ENCODE measurements at regions not wholly inside any gene's neighbourhood (a gene's known extent, or its start where the extent isn't known, plus 50 kb on each side); places are given as distances from the start of the nearest gene placed in this dataset.

GRCh38 chr4:156144961-156145360, 191.3 kb upstream of the CTSO start:
- WGBS (ENCODE audit: insufficient coverage) = no CpG with 5 or more reads among the region's 3 CpGs
- Histone ChIP-seq H3K9me3 (ENCODE audit: control extremely low read depth in 1 of 5, control insufficient read depth in 4 of 5, insufficient read depth in 2 of 5, low read depth in 1 of 5, low read length in 4 of 5) (no peaks in the 10 kb centered on the region), H3K36me3 (ENCODE audit: control insufficient read depth in 4 of 4, insufficient read depth in 4 of 4, low read length in 3 of 4) (no peaks in the 10 kb centered on the region), H3K27ac (ENCODE audit: insufficient read depth in 1 of 2, low read depth in 1 of 2, low read length in 2 of 2, poor library complexity in 1 of 2, severe bottlenecking in 2 of 2) (no peak overlapping the region), H3K4me3 (ENCODE audit: control insufficient read depth in 1 of 7, extremely low read depth in 1 of 7, insufficient read depth in 4 of 7, low read depth in 2 of 7, low read length in 6 of 7) (no peak overlapping the region), H3K4me1 (ENCODE audit: control extremely low read depth in 1 of 4, control insufficient read depth in 4 of 4, insufficient read depth in 4 of 4, low read length in 3 of 4) (no peaks in the 10 kb centered on the region), H3K27me3 (replicated peaks in 2 of 5; ENCODE audit: control insufficient read depth in 4 of 5, insufficient read depth in 5 of 5, low read length in 4 of 5) (no peaks in the 10 kb centered on the region)
- DNase-seq = no peak
- POLR2A ChIA-PET = no interaction called here
- CTCF ChIA-PET = no interaction called here

- WGBS (ENCODE audit: insufficient coverage) = 100% methylated on average over 5 of the region's 9 CpGs
- ChIA-PET CTCF (no interaction called here), POLR2A (no interaction called here)
- no peak for DNase-seq
- Histone ChIP-seq H3K27ac (ENCODE audit: insufficient read depth in 1 of 2, low read depth in 1 of 2, low read length in 2 of 2, poor library complexity in 1 of 2, severe bottlenecking in 2 of 2) (no peak overlapping the region), H3K9me3 (ENCODE audit: control extremely low read depth in 1 of 5, control insufficient read depth in 4 of 5, insufficient read depth in 2 of 5, low read depth in 1 of 5, low read length in 4 of 5) (no peaks in the 10 kb centered on the region), H3K27me3 (replicated peaks in 2 of 5; ENCODE audit: control insufficient read depth in 4 of 5, insufficient read depth in 5 of 5, low read length in 4 of 5) (no peaks in the 10 kb centered on the region), H3K4me1 (ENCODE audit: control extremely low read depth in 1 of 4, control insufficient read depth in 4 of 4, insufficient read depth in 4 of 4, low read length in 3 of 4) (no peaks in the 10 kb centered on the region), H3K36me3 (ENCODE audit: control insufficient read depth in 4 of 4, insufficient read depth in 4 of 4, low read length in 3 of 4) (no peaks in the 10 kb centered on the region), H3K4me3 (ENCODE audit: control insufficient read depth in 1 of 7, extremely low read depth in 1 of 7, insufficient read depth in 4 of 7, low read depth in 2 of 7, low read length in 6 of 7) (no peak overlapping the region)
Measured at GRCh38 chr4:156138781-156139280, 185.2 kb upstream of the CTSO start.

DNA sequence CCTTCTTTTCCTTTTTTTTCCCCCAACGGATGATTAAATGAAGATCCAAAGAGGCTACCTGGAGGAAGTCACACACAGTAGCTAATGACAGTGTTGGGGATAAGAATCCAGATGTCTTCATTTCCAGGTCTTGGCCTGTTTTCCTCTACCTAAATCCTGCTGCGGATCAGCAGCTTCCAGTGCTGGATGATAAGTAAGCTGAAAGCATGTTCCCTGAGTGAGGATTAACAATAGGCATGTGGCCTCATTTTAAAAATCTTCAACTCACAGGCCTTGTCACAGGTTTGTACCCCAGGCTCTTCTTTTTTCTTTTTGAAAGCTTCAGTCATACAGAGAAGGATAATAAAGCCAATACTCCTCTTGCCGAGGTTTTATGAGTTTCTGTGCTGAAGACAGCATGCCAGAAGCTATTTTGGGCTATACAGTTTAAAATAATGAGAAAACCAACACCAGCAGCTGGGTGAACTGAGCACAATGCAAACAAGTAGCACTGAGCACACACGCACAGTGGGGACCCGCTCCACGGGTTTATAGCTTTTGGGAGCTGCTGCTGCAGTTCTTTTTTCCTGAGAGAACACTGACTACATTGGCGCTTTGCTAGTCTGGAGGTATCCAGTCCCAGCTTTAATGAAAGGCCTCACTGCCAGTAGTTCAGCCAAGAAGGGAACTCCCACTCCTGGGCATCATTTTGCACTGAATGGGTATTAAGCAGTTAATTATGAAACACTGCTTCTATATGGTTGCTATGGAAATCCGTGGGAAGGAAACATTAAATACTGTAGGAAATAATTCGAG, 184.2 kb upstream of the CTSO start:
- no peak overlapping the region for H3K27ac ChIP-seq (ENCODE audit: insufficient read depth in 1 of 2, low read depth in 1 of 2, low read length in 2 of 2, poor library complexity in 1 of 2, severe bottlenecking in 2 of 2)
- H3K27me3 ChIP-seq (replicated peaks in 2 of 5; ENCODE audit: control insufficient read depth in 4 of 5, insufficient read depth in 5 of 5, low read length in 4 of 5) = no peaks in the 10 kb centered on the region
- DNase-seq = no peak
- H3K36me3 ChIP-seq (ENCODE audit: control insufficient read depth in 4 of 4, insufficient read depth in 4 of 4, low read length in 3 of 4) = no peaks in the 10 kb centered on the region
- WGBS (ENCODE audit: insufficient coverage) = 91% methylated on average over 5 of the region's 9 CpGs
- CTCF ChIA-PET = no interaction called here
- no peaks in the 10 kb centered on the region for H3K9me3 ChIP-seq (ENCODE audit: control extremely low read depth in 1 of 5, control insufficient read depth in 4 of 5, insufficient read depth in 2 of 5, low read depth in 1 of 5, low read length in 4 of 5)
- POLR2A ChIA-PET = no interaction called here
- H3K4me3 ChIP-seq (ENCODE audit: control insufficient read depth in 1 of 7, extremely low read depth in 1 of 7, insufficient read depth in 4 of 7, low read depth in 2 of 7, low read length in 6 of 7) = no peak overlapping the region
- no peaks in the 10 kb centered on the region for H3K4me1 ChIP-seq (ENCODE audit: control extremely low read depth in 1 of 4, control insufficient read depth in 4 of 4, insufficient read depth in 4 of 4, low read length in 3 of 4)

- WGBS (ENCODE audit: insufficient coverage) = no CpG with 5 or more reads among the region's 2 CpGs
- Histone ChIP-seq H3K27me3 (replicated peaks in 2 of 5; ENCODE audit: control insufficient read depth in 4 of 5, insufficient read depth in 5 of 5, low read length in 4 of 5) (no peaks in the 10 kb centered on the region), H3K4me3 (ENCODE audit: control insufficient read depth in 1 of 7, extremely low read depth in 1 of 7, insufficient read depth in 4 of 7, low read depth in 2 of 7, low read length in 6 of 7) (no peak overlapping the region), H3K27ac (ENCODE audit: insufficient read depth in 1 of 2, low read depth in 1 of 2, low read length in 2 of 2, poor library complexity in 1 of 2, severe bottlenecking in 2 of 2) (no peak overlapping the region), H3K36me3 (ENCODE audit: control insufficient read depth in 4 of 4, insufficient read depth in 4 of 4, low read length in 3 of 4) (no peaks in the 10 kb centered on the region), H3K9me3 (ENCODE audit: control extremely low read depth in 1 of 5, control insufficient read depth in 4 of 5, insufficient read depth in 2 of 5, low read depth in 1 of 5, low read length in 4 of 5) (no peaks in the 10 kb centered on the region), H3K4me1 (ENCODE audit: control extremely low read depth in 1 of 4, control insufficient read depth in 4 of 4, insufficient read depth in 4 of 4, low read length in 3 of 4) (no peaks in the 10 kb centered on the region)
- no peak for DNase-seq
- ChIA-PET POLR2A (no interaction called here), CTCF (interaction anchor here (1.4 kb wide), 1 partner anchor 10 kb away, joined by 3 read pairs; no protein-coding TSS in a partner anchor)
Measured at GRCh38 chr4:156132196-156132595, 178.5 kb upstream of the CTSO start.

DNA sequence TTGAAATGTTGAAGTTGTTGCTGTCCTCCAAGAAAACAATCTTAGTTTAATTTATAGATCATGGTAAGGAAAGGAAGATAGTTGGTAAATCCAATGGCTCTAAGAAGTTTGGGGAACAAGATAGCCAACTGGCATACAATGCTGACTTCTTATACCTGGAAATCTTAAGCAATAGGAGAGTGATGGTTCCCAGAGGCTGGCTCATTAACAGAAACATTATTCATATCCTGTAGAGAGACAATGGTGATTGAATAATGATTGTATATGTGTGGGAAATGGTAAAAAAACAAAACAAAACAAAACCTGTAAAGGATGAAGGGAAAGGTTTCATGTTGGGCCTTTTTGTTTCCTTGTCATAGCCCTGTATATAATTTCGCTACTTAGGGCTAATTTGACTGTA, 174.9 kb upstream of the CTSO start:
- DNase-seq = no peak
- no peak overlapping the region for H3K4me3 ChIP-seq (ENCODE audit: control insufficient read depth in 1 of 7, extremely low read depth in 1 of 7, insufficient read depth in 4 of 7, low read depth in 2 of 7, low read length in 6 of 7)
- WGBS (ENCODE audit: insufficient coverage) = no CpG with 5 or more reads among the region's 1 CpG
- no peak overlapping the region for H3K27ac ChIP-seq (ENCODE audit: insufficient read depth in 1 of 2, low read depth in 1 of 2, low read length in 2 of 2, poor library complexity in 1 of 2, severe bottlenecking in 2 of 2)
- H3K9me3 ChIP-seq (ENCODE audit: control extremely low read depth in 1 of 5, control insufficient read depth in 4 of 5, insufficient read depth in 2 of 5, low read depth in 1 of 5, low read length in 4 of 5) = peaks cover 0 to 6% (median 0%) of the 10 kb centered on the region in 5 experiments
- POLR2A ChIA-PET = no interaction called here
- no peaks in the 10 kb centered on the region for H3K36me3 ChIP-seq (ENCODE audit: control insufficient read depth in 4 of 4, insufficient read depth in 4 of 4, low read length in 3 of 4)
- no peaks in the 10 kb centered on the region for H3K27me3 ChIP-seq (replicated peaks in 2 of 5; ENCODE audit: control insufficient read depth in 4 of 5, insufficient read depth in 5 of 5, low read length in 4 of 5)
- CTCF ChIA-PET = no interaction called here
- no peaks in the 10 kb centered on the region for H3K4me1 ChIP-seq (ENCODE audit: control extremely low read depth in 1 of 4, control insufficient read depth in 4 of 4, insufficient read depth in 4 of 4, low read length in 3 of 4)

DNA sequence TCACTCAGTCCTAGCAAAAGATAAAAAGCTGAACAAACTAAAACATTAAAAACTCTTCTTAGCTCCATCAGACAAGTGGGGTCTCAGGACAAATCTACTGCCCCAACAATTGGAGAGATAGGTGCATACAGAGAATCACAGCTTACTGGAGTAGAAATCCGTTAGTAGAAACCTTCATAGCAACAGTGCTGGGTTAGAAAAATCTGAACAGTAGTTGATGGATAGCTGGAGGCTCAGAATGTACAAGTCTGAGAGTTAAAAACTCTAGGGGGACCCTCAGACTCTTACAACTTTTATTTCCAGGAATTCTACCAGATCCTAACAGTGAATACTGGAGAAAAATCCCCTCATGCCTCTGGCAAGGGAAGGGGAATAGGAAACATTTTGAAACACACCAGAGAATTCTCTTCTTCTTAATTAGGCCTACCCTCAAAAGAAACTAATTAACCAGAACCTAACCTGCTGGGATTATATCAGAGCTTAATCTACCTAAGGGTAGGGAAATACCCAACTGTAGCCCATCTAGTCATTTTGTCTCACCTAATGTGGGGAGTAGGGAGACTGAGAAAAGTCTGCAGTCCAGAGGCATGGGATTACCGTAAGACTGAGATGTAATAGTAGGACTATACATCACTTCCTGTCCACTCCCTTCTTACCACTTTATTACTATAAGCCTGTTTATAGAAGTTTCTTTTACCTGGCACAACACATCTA, 165.0 kb upstream of the CTSO start:
- no peaks in the 10 kb centered on the region for H3K27me3 ChIP-seq (replicated peaks in 2 of 5; ENCODE audit: control insufficient read depth in 4 of 5, insufficient read depth in 5 of 5, low read length in 4 of 5)
- no peak for DNase-seq
- no peak overlapping the region for H3K27ac ChIP-seq (ENCODE audit: insufficient read depth in 1 of 2, low read depth in 1 of 2, low read length in 2 of 2, poor library complexity in 1 of 2, severe bottlenecking in 2 of 2)
- no peaks in the 10 kb centered on the region for H3K9me3 ChIP-seq (ENCODE audit: control extremely low read depth in 1 of 5, control insufficient read depth in 4 of 5, insufficient read depth in 2 of 5, low read depth in 1 of 5, low read length in 4 of 5)
- H3K4me1 ChIP-seq (ENCODE audit: control extremely low read depth in 1 of 4, control insufficient read depth in 4 of 4, insufficient read depth in 4 of 4, low read length in 3 of 4) = no peaks in the 10 kb centered on the region
- POLR2A ChIA-PET = interaction anchor here (0.6 kb wide), 1 partner anchor 11 kb away, joined by 3 read pairs; no protein-coding TSS in a partner anchor
- CTCF ChIA-PET = no interaction called here
- no peak overlapping the region for H3K4me3 ChIP-seq (ENCODE audit: control insufficient read depth in 1 of 7, extremely low read depth in 1 of 7, insufficient read depth in 4 of 7, low read depth in 2 of 7, low read length in 6 of 7)
- no peaks in the 10 kb centered on the region for H3K36me3 ChIP-seq (ENCODE audit: control insufficient read depth in 4 of 4, insufficient read depth in 4 of 4, low read length in 3 of 4)
- WGBS (ENCODE audit: insufficient coverage) = 100% methylated on average over 1 of the region's 2 CpGs

GRCh38 chr4:156117743-156118142, 164.1 kb upstream of the CTSO start:
- no peaks in the 10 kb centered on the region for H3K9me3 ChIP-seq (ENCODE audit: control extremely low read depth in 1 of 5, control insufficient read depth in 4 of 5, insufficient read depth in 2 of 5, low read depth in 1 of 5, low read length in 4 of 5)
- H3K36me3 ChIP-seq (ENCODE audit: control insufficient read depth in 4 of 4, insufficient read depth in 4 of 4, low read length in 3 of 4) = no peaks in the 10 kb centered on the region
- H3K4me1 ChIP-seq (ENCODE audit: control extremely low read depth in 1 of 4, control insufficient read depth in 4 of 4, insufficient read depth in 4 of 4, low read length in 3 of 4) = no peaks in the 10 kb centered on the region
- H3K27me3 ChIP-seq (replicated peaks in 2 of 5; ENCODE audit: control insufficient read depth in 4 of 5, insufficient read depth in 5 of 5, low read length in 4 of 5) = no peaks in the 10 kb centered on the region
- no peak overlapping the region for H3K4me3 ChIP-seq (ENCODE audit: control insufficient read depth in 1 of 7, extremely low read depth in 1 of 7, insufficient read depth in 4 of 7, low read depth in 2 of 7, low read length in 6 of 7)
- ChIA-PET CTCF (no interaction called here), POLR2A (no interaction called here)
- WGBS (ENCODE audit: insufficient coverage) = 40% methylated on average over 1 of the region's 1 CpG
- no peak for DNase-seq
- H3K27ac ChIP-seq (ENCODE audit: insufficient read depth in 1 of 2, low read depth in 1 of 2, low read length in 2 of 2, poor library complexity in 1 of 2, severe bottlenecking in 2 of 2) = no peak overlapping the region
